Inflammatory macrophage treated with lipopolysaccharide for 4 hours (primary cell): ENCODE measurements at regions not wholly inside any gene's neighbourhood (a gene's known extent, or its start where the extent isn't known, plus 50 kb on each side); places are given as distances from the start of the nearest gene placed in this dataset.

Experiments used
- DNase-seq: peaks from one replicate; pipeline ENCODE4 v3.0.0-alpha.2; 2020

- DNase-seq = no peak
These were observed 687.5 kb downstream of the SORCS3 start for GRCh38 chr10:105328503-105329133.
